Type B pancreatic cell (in vitro differentiated cells): ENCODE measurements at regions not wholly inside any gene's neighbourhood (a gene's known extent, or its start where the extent isn't known, plus 50 kb on each side); places are given as distances from the start of the nearest gene placed in this dataset.

Source experiments
- DNase-seq: peaks from one replicate; pipeline ENCODE4 v3.0.0; 2021; ENCODE audit warnings: mixed read lengths; ENCODE audit not compliant: unreplicated experiment; ENCODE audit errors: extremely low spot score
- H3K27ac Mint-ChIP-seq: 2 replicates; pipeline ENCODE4 v1.8.0; 2021; ENCODE audit warnings: mild to moderate bottlenecking, mixed read lengths
- H3K27me3 Mint-ChIP-seq: 2 replicates; pipeline ENCODE4 v1.8.0; 2021; ENCODE audit warnings: mixed read lengths
- H3K36me3 Mint-ChIP-seq: 2 replicates; pipeline ENCODE4 v1.8.0; 2021; ENCODE audit warnings: mixed read lengths
- H3K4me1 Mint-ChIP-seq: one replicate; pipeline ENCODE4 v1.8.0; 2021; ENCODE audit warnings: mixed read lengths; ENCODE audit not compliant: unreplicated experiment
- H3K4me3 Mint-ChIP-seq: 2 replicates; pipeline ENCODE4 v1.8.0; 2021; ENCODE audit warnings: mild to moderate bottlenecking, mixed read lengths
- H3K9me3 Mint-ChIP-seq: 2 replicates; pipeline ENCODE4 v1.8.0; 2021; ENCODE audit warnings: mixed read lengths
- CTCF ChIP-seq: fragments of 200-600 bp; sonication (generic); conservative IDR thresholded peaks from 2 replicates; pipeline ENCODE4 v1.5.0; 2021; ENCODE audit warnings: antibody characterized with exemption, mild to moderate bottlenecking

GRCh38 chr11:92791886-92792285 lies 177.6 kb upstream of the MTNR1B start:
- no peak overlapping the region for H3K4me3 Mint-ChIP-seq
- no peaks in the 10 kb centered on the region for H3K27me3 Mint-ChIP-seq
- H3K36me3 Mint-ChIP-seq = peaks cover 30% of the 10 kb centered on the region
- no peak overlapping the region for H3K27ac Mint-ChIP-seq
- peaks cover 6% of the 10 kb centered on the region for H3K4me1 Mint-ChIP-seq
- DNase-seq = no peak
- TF ChIP-seq CTCF = no peak
- no peaks in the 10 kb centered on the region for H3K9me3 Mint-ChIP-seq

- H3K4me1 Mint-ChIP-seq = peaks cover 6% of the 10 kb centered on the region
- peaks cover 35% of the 10 kb centered on the region for H3K36me3 Mint-ChIP-seq
- no peak overlapping the region for H3K4me3 Mint-ChIP-seq
- no peak overlapping the region for H3K27ac Mint-ChIP-seq
- DNase-seq = no peak
- H3K9me3 Mint-ChIP-seq = no peaks in the 10 kb centered on the region
- no peaks in the 10 kb centered on the region for H3K27me3 Mint-ChIP-seq
- TF ChIP-seq CTCF = no peak
Measured at GRCh38 chr11:92793189-92793588, 176.3 kb upstream of the MTNR1B start.

GRCh38 chr11:92794783-92795182 lies 174.7 kb upstream of the MTNR1B start:
- no peaks in the 10 kb centered on the region for H3K27me3 Mint-ChIP-seq
- no peak overlapping the region for H3K27ac Mint-ChIP-seq
- no peak for TF ChIP-seq CTCF
- peaks cover 39% of the 10 kb centered on the region for H3K36me3 Mint-ChIP-seq
- H3K4me1 Mint-ChIP-seq = peaks cover 6% of the 10 kb centered on the region
- H3K9me3 Mint-ChIP-seq = no peaks in the 10 kb centered on the region
- DNase-seq = no peak
- no peak overlapping the region for H3K4me3 Mint-ChIP-seq

GRCh38 chr11:92796744-92797143 lies 172.7 kb upstream of the MTNR1B start:
- H3K4me1 Mint-ChIP-seq = peaks cover 16% of the 10 kb centered on the region
- H3K36me3 Mint-ChIP-seq = peaks cover 43% of the 10 kb centered on the region
- H3K27me3 Mint-ChIP-seq = no peaks in the 10 kb centered on the region
- no peak for DNase-seq
- no peak for TF ChIP-seq CTCF
- H3K9me3 Mint-ChIP-seq = peaks cover 5% of the 10 kb centered on the region
- H3K4me3 Mint-ChIP-seq = no peak overlapping the region
- H3K27ac Mint-ChIP-seq = no peak overlapping the region

- no peaks in the 10 kb centered on the region for H3K27me3 Mint-ChIP-seq
- H3K27ac Mint-ChIP-seq = no peak overlapping the region
- peaks cover 25% of the 10 kb centered on the region for H3K4me1 Mint-ChIP-seq
- no peak for DNase-seq
- peaks cover 38% of the 10 kb centered on the region for H3K36me3 Mint-ChIP-seq
- TF ChIP-seq CTCF = no peak
- no peak overlapping the region for H3K4me3 Mint-ChIP-seq
- H3K9me3 Mint-ChIP-seq = peaks cover 5% of the 10 kb centered on the region
Measured at GRCh38 chr11:92797874-92798273, 171.6 kb upstream of the MTNR1B start.

- H3K36me3 Mint-ChIP-seq = peaks cover 52% of the 10 kb centered on the region
- peaks cover 39% of the 10 kb centered on the region for H3K4me1 Mint-ChIP-seq
- TF ChIP-seq CTCF = no peak
- peaks cover 5% of the 10 kb centered on the region for H3K9me3 Mint-ChIP-seq
- DNase-seq = no peak
- H3K27me3 Mint-ChIP-seq = peaks cover 3% of the 10 kb centered on the region
- no peak overlapping the region for H3K4me3 Mint-ChIP-seq
- H3K27ac Mint-ChIP-seq = no peak overlapping the region
Measured at GRCh38 chr11:92801685-92802084, 167.8 kb upstream of the MTNR1B start.
